Left colon (tissue), 2 donors: ENCODE measurements at regions not wholly inside any gene's neighbourhood (a gene's known extent, or its start where the extent isn't known, plus 50 kb on each side); places are given as distances from the start of the nearest gene placed in this dataset.
"Not testable (repeated sequence)": the region's sequence is repeated elsewhere in the genome, so short reads cannot be mapped to it uniquely, and the experiment has no call there.

Experiments
- ATAC-seq: fragments of 200-7000 bp; cut with Tn5 transposase; one replicate; pipeline ENCODE4 v1.9.1; 2020; ENCODE audit warnings: mild to moderate bottlenecking, moderate library complexity
- DNase-seq, 2 donors: peaks; one replicate each; pipeline ENCODE4 v3.0.0-alpha.2; 2020
- intact Hi-C, 2 donors: fragments of 100-400 bp; cut with DNase I in 1 of 2; cut with micrococcal nuclease in 1 of 2; formaldehyde crosslinking; loops; one replicate each; pipeline versions ENCODE4 v1.11.2 to v1.14.0; 2022; cut with DNase I, micrococcal nuclease
- donor health status: DM: no; HTN: no; CAD: no.
- donor health status: DM: yes; HTN: yes; CAD: no.

DNA sequence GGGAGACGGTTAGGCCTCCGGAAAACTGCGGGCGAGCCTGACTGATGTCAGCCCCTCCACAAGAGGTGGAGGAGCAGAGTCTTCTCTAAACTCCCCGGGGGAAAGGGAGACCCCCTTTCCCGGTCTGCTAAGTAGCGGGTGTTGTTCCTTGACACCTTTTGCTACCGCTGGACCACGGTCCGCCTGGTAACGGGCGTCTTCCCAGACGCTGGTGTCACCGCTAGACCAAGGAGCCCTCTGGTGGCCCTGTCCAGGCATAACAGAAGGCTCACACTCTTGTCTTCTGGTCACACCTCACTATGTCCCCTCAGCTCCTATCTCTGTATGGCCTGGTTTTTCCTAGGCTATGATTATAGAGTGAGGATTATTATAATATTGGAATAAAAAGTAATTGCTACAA lies 513.4 kb downstream of the AMY1C start:
- intact Hi-C loops, ATAC-seq: not testable (repeated sequence)
- peak in 1 of 2 donors; percentile 5 for DNase-seq

DNA sequence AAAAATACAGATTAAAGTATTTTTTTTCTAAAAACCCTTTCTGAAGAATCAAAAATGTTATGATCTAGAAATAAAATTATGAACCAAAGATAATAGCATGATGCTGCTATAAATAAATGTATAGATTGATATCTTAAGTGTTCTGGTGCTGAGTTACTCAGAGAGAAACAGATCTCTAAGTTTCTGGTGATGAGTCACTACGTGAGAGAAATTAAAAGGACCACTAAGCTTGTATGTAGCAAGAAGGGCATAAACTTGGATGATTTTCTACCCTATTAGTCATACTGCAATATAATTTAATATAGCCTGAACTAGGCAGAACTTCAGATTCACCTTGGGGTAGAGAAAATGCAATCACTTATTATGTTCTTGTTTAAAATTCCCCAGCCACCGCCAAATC lies 514.8 kb downstream of the AMY1C start:
- no peak for DNase-seq
- intact Hi-C loops = no loop called here

DNA sequence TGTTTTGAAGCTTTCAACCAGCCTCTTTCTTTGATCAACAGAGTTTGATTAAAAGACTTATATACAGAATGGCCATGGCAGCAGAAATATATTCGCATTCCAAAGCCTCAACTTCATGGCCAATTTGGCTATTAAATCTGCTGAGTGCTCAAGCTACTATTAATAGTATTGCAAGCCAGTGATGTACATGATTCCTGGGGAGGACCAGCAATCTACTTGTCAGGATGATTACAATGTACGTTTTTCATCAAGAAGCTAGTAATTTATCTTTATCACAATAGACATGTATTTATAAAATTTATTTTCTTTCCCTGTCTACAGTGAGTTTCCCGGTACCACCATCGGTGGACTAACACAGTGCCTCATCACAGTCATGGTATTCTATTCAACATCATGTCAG lies 515.5 kb downstream of the AMY1C start:
- intact Hi-C loops = no loop called here
- ATAC-seq = no peak

More for the DNA sequence above, 514.8 kb downstream of the AMY1C start:
- ATAC-seq = no peak

DNA sequence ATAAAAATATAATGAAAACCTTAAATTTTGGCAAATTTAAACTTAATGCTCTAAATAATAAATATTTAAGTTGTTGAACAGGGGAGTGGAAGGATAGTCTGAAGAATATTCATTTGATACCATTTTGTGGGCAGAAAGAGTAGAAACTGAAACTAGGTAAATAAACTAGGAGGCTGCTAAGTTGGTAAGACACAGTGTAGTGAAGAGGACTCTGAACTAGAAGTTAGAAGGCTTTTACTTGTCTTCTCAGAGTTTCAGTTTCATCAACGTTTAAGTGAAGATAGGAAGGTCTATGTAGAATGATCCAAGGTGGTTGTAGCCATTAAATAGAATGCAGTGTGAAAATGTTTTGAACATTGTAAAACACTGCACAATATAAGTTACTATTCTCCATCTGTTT lies 516.9 kb downstream of the AMY1C start:
- ATAC-seq (no peak), DNase-seq (no peak)
- intact Hi-C loops = no loop called here

More for the DNA sequence above, 515.5 kb downstream of the AMY1C start:
- no peak for DNase-seq

DNA sequence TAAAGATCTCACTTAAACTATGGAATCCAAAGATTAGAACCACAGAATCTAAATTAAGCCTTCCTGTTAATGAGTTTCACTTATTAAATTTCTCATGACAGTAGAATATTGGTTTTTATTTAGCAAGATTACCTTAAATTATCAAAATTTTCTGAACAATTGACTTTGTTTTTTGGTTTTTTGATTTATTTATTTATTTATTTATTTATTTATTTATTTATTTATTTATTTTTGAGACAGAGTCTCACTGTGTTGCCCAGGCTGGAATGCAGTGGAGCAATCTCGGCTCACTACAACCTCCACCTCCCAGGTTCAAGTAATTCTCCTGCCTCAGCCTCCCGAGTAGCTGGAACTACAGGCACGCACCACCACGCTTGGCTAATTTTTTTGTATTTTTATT lies 538.6 kb downstream of the AMY1C start:
- intact Hi-C loops, DNase-seq, ATAC-seq: not testable (repeated sequence)

DNA sequence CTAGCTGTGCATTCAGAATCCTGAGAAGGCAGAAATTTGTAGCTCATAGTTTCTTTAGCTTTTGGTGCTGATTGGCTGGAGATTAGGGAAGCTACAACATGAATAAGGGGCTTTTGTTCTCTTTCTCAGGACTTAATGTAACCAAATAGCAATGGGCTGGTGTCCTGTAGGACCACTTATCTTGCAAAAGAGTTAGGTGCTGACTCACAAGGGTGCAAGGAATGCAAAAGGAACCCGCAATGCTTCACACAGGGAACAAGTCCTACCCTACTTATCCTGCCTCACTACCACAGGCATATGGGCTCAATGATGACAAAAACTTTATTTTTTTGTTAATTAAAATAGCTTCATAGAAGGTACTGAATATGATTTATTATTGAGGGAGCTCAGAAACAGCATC lies 541.5 kb downstream of the AMY1C start:
- ATAC-seq = no peak
- intact Hi-C loops = no loop called here
- DNase-seq = no peak

DNA sequence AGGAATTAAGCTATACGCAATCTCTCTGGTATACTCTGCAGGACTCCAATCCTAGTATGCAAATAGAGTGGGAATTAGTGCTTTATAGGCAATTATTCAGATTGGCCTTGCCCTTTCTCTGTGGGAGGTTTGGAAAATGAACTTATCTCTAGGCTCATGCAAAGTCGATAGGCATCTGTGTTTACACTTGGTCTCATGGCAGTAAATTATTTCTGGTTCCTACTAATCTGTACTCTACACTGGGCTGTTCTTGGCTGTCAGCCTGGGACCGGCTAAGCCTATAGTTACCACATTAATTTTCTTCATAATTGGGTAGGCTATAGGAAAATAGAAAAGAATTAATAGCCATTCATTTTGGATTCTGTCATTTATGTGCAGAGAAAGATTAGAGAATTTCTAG lies 544.6 kb downstream of the AMY1C start:
- DNase-seq (no peak), ATAC-seq (no peak)
- intact Hi-C loops = no loop called here

DNA sequence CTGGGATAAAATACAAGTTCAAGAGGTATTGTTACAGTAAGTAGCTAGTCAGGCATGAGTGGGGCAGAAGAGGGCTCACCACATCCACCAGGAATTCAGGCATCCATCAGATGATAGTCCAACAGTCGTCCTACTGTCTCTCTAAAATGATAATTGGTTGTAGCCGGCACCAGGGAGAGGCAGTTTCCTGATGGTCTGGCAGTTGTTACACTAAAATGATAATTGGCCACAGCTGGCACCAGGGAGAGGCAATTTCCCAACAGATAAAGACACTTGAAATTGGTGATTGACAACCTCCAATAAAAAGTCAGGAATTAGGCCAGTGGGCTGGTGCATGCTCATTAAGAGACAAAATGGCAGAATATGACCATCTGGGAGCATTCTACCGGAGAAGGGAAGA lies 545.8 kb downstream of the AMY1C start:
- intact Hi-C loops = no loop called here
- no peak for DNase-seq
- no peak for ATAC-seq

DNA sequence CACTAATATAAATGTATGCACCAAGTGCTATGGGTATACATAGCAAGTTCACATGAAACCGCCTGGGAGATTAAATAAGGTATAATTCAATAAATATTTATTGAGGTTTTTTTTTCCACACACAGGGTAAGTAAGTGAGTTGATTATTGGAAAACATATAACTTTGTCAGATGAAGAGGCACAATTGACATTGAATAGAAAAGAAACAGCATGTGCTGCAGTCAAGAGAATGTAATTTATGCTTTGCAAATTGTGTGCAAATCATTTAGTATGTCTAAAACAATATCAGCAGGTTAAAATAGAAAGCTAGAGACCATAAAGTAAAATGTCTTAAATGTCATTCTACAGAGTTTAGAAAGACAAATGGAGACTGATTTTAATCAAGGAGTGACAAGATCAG lies 560.0 kb downstream of the AMY1C start:
- ATAC-seq = no peak
- intact Hi-C loops = no loop called here
- no peak for DNase-seq

DNA sequence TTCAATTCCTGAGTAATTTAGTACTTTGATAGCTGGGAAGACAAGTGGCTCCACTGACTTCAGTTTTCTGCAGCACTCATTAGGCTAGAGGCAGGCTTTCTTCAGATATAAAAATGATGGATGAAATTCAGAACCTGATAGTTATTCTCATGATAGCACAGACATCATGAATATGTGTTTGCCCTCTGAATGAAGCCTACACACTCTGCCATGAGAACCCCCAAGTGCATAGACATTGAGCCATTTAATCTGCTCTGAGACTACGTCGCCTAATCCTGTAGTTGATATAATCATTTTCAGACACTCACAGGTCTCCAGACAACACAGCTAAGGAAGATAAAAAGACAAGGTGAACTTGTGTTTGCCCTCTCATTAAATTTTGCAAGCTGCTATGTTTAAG lies 566.1 kb downstream of the AMY1C start:
- no peak for ATAC-seq
- intact Hi-C loops = no loop called here
- no peak for DNase-seq

DNA sequence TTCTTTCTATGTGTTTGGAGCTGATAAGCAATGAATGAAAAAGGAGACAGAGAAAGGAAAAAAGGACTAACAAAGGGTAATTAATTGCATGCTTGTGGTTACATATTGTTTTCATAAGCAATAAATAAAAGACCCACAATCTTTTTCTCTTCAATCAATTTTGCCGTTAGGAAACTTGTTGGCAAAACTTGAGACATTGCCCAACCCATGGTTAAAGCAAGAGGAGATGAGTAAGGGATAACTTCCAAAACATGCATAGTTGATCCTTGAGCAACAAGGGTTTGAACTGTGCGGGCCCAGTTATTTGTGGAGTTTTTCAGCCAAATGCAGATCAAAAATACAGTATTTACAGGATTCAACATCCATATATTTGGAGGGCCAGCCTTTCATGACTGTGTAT lies 572.4 kb downstream of the AMY1C start:
- no peak for ATAC-seq
- no peak for DNase-seq
- intact Hi-C loops = no loop called here

DNA sequence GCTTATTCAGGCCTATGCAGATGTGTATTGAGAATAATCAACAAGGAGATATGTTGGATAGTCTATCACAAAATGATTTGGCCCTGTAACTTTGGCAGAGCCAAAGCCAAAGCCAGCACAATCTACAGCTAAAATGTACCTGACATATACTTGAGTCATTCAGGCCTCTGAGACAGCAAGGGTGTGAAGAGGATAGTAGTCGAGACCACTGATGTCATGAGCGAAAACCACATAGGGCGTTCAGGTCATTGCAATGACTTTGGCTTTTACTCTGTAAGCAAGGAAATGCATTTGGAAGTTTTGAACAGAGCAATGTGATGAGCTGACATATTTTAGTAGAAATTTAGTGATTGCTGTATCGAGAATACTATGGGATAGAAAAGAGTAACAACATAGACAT lies 579.6 kb downstream of the AMY1C start:
- DNase-seq (no peak), ATAC-seq (no peak)
- intact Hi-C loops = no loop called here

DNA sequence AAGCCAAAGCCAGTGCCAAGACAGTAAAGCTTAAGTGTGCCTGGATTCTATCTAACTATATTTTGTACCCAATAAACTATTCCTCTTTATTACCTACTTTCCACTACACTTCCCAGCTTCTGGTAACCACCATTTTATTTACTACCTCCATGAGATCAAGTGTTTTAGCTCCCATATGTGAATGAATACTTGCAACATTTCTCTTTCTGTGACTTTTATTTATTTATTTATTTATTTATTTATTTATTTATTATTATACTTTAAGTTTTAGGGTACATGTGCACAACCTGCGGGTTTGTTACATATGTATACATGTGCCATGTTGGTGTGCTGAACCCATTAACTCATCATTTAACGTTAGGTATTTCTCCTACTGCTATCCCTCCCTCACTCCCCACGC lies 582.1 kb downstream of the AMY1C start:
- DNase-seq = no peak
- no peak for ATAC-seq
- intact Hi-C loops = no loop called here

DNA sequence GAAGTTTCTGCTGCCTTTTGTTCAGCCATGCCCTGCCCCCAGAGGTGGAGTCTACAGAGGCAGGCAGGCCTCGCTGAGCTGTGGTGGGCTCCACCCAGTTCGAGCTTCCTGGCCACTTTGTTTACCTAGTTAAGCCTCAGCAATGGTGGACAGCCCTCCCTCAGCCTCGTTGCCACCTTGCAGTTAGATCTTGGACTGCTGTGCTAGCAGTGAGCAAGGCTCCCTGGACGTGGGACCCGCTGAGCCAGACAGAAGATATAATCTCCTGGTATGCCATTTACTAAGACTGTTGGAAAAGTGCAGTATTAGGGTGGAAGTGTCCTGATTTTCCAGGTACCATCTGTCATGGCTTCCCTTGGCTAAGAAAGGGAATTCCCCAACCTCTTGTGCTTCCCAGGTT lies 588.2 kb downstream of the AMY1C start:
- ATAC-seq, intact Hi-C loops, DNase-seq: not testable (repeated sequence)

DNA sequence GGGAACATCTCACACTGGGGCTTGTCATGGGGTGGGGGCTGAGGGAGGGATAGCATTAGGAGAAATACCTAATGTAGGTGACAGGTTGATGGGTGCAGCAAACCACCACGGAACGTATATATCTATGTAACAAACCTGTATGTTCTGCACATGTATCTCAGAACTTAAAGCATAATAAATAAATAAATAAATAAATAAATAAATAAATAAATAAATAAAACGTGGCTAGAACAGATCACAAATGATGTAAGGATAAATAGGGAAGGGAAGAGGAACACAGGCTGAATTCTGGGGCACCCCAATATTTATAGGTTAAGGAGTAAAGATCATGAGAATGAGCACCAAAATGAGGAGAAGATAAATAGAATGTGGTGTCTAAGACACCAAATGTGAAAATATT lies 592.2 kb downstream of the AMY1C start:
- no peak for ATAC-seq
- no peak for DNase-seq
- intact Hi-C loops = no loop called here

DNA sequence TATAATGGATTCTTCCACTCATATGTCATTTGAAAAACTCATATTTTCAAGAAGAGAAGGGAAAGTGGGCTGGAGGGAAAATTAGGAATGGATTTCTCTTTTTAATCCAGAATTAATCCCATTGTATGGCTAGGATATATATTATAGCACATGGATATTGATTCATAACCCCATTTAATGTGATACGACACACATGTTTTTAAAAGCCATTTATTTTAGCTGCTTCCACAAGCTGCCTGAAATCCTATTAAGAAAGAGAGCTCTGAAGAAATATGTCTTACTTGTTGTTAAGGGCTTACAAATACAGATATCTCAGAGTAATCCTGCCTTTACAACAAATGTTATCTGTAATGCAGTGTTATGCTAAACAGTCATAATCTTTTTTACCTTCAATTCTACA lies 598.6 kb downstream of the AMY1C start:
- intact Hi-C loops = no loop called here
- no peak for ATAC-seq

DNA sequence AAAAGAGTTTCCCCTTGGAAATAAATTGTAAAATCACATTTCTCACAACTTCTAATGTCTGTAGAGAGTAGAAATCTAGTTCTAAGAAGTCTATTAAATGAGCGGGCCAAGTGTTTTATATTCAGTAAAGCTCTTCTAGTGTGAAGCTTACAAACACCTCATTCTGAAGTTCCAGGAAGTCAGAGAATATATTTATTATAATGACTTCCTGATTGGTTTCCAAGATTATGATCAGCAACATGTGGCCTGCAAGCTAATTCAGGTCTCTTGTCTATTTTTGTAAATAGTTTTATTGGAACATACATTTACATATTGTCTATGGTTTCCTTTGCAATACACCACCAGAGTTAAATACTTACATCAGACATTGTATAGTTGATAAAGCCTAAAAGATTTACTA lies 603.9 kb downstream of the AMY1C start:
- intact Hi-C loops = no loop called here
- DNase-seq (no peak), ATAC-seq (no peak)

More for the DNA sequence above, 598.6 kb downstream of the AMY1C start:
- no peak for DNase-seq

DNA sequence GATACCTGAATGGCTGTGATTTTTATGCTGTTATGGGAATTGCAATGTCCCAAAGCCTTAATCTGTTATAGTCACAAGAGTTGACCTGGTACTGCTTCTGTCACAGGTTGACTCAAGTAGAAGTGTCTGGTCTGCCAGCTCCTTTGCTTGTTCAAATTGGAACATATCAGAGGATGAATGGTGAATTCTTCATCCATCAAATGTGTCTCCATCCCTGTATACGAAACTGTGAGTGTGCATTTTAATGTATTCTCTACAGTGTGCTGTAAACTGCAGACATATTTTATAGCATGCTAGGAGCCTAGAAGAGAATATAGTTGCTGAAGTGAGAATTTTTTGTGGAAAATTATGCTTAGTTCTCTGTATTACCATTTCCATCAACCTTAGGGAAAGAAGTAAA lies 608.4 kb downstream of the AMY1C start:
- ATAC-seq (no peak), DNase-seq (no peak)
- intact Hi-C loops = no loop called here

DNA sequence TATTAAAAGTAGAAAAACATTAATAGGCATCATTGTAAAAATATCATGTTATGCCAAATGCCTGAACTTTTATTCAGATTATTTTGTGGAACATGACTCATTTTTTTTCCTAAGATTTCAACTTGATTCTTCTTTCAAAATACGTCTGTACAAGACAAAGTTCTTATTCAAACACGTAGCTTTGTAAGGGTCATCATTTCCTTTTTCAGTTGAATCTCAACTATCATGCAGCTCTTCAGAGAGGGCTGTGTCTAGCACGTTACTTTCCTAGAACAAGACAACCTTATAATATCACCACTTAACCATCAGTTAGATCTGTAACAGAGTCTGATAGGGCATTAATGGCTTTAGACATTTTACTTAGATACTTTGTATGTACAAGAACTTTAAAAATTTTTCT lies 608.9 kb downstream of the AMY1C start:
- DNase-seq (no peak), ATAC-seq (no peak)
- intact Hi-C loops = no loop called here

DNA sequence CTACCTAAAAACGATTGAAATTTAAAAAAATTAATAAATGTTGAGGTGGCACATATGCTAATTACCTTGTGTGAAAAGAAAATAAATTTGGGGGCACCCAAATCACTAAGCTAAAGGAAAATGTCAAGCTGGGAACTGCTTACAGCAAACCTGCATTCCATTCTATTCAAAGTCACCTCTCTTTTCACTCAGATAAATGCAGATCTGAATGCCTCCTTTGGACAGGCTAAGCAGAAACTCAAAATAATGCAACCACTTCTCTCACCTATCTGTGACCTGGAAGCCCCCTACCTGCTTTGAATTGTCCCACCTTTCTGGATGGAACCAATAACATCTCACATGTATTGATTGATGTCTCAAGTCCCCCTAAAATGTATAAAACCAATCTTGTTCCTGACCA lies 628.7 kb downstream of the AMY1C start:
- ATAC-seq = no peak
- intact Hi-C loops = no loop called here

DNA sequence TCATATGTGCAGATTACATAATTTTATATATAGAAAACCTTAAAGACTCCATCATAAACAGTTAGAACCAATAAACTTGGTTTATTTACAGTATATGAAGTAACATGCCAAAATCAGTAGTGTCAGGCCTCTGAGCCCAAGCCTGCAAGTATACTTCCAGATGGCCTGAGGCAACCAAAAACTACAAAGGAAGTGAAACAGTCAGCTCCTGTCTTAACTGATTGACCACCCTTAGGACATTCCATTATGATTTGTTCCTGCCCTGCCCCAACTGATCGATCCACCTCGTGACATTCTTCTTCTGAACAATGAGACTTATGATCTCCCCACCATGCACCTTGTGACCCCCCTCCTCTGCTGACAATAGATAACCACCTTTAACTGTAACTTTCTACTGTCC lies 630.3 kb downstream of the AMY1C start:
- ATAC-seq (no peak), DNase-seq (no peak)
- intact Hi-C loops = no loop called here

More for the DNA sequence above, 628.7 kb downstream of the AMY1C start:
- DNase-seq = no peak
